DMS153 (cell line): ENCODE measurements at regions not wholly inside any gene's neighbourhood (a gene's known extent, or its start where the extent isn't known, plus 50 kb on each side); places are given as distances from the start of the nearest gene placed in this dataset.
A peak's percentile ranks its signal among the peaks of the same experiment; 100 is the strongest.
"Not testable (repeated sequence)": the region's sequence is repeated elsewhere in the genome, so short reads cannot be mapped to it uniquely, and the experiment has no call there.

Experiments
- DNase-seq: peaks from one replicate; lab custom pipeline; 2025; lab: John Stamatoyannopoulos, UW

DNA sequence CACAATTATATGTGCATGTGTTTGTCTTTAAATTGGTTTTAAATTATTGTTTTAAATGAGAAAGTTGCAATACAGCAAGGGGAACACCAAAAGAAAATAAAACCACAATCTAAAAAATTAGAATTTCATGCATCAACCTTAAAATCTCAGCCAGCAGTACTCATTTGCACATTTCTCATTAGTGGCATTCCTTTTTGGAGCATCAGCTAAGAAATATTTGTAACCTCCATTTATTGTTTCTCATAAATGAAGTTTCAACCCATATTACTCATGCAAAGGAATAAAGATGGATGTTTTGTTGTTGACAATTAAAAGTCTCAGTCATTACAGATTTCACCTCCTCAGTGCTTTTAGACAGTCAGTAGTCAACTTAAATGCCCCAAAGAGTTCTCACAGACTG, 160.1 kb downstream of the TBX15 start:
- DNase-seq, result no peak

DNA sequence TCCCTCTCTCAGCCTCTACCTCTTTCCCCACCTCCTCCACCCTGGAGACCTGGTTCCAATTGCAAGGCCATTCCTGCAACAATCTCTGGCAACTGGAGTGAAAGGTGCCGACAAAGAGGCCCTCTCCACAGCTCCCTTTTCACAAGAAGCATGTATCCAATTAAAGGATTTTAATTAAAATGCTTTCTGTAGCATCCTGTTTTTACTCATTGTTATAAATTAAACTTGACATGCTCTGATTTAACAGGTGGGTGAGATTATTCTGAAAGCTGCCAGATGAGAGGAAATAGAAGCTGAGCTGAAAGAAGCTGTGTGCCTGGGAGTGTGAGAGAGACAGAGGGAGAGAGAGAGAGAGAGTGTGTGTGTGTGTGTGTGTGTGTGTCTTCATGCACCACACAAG, 160.5 kb downstream of the TBX15 start:
- DNase-seq, result no peak

DNA sequence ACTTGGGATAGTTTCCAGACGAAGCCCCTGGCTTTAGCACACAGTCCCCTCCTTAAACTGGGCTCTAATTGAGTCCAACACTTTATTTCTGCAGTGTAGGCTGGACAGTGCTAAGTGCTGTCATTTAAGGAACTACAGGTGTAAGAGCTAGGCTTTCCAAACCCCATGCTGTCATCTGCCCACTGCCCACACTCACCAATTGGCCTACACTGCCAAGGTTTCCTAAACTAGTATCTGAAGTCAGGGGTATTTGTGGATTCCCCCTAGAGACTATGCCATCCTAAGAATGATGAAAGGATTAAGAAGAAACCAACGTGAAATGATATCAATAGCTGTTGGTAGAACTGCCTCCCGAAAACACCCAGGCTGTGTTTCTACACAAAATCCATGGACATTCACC, 160.9 kb downstream of the TBX15 start:
- DNase-seq, result no peak

DNA sequence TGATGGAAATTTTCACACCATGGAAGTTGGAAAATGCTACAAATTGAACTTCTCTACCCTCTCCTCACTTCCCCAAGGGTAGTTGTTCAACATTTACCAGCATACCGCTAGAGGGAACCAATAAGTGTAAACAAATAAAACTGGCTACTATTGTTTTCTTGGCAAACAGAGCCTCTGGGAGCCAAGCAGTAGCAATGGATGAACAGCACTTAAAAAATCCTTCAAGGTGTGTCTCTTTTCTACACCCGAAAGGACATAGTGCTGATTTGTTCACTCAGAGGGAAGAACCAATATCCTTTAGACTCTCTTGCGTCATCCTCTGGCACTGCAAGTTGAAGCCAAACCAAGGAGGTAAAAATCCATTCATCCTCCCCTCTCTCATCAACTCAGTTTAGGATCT, 161.5 kb downstream of the TBX15 start:
- peak; percentile 15 for DNase-seq

DNA sequence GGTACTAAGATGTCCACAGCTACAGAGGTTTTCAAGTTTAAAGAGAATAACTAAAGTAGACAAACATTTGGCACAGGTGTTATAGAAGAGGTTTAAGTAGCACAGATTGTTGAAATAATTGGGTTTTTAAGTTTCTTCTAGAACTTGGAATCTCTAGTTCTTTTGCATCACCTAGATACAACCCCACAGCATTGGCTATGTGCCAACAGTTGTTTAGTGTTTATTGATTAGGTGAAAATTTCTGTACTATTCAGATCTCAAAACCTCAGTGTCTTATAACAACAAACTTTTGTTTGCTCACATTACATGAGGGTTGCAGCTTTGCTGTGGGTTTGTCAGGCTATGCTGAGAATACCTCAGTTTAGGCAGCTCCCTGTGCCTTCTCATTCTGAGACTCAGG, 162.5 kb downstream of the TBX15 start:
- DNase-seq, result no peak

DNA sequence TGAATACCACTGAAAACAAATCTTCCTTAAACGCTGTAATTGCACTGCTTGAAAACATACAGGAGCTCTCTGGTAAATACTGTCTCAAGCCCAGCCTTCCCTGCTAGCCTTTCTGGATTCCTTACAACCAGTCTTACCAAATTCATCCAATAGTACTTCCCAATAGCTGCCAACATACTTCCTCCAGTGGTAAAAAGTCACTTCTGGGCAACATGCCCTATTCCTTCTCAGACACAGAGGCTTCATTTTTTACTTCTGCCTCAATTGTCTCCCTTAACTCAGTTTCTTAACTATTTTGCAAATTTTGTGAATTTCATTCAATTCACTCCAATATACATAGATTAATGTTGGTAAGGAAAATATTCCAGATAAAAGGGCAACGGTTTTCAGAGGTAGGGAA, 166.3 kb downstream of the TBX15 start:
- no peak for DNase-seq

DNA sequence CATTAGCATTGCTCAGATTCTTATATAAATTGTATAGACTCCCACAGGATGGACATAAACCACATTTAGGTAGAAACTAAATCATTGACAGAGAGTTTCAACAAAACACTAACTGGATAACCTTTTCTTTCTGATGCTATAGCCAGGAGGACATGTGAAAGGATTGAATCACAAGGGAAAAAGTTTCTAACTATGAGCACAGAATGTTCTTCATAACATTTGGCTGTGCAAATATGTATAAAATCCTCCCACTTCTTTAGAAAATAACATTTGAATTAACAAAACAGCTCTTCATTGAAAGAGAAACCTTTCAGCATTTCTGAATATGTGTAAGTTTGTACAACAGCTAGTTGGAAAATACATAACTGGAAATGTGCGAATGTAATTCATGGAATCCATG, 167.3 kb downstream of the TBX15 start:
- no peak for DNase-seq

DNA sequence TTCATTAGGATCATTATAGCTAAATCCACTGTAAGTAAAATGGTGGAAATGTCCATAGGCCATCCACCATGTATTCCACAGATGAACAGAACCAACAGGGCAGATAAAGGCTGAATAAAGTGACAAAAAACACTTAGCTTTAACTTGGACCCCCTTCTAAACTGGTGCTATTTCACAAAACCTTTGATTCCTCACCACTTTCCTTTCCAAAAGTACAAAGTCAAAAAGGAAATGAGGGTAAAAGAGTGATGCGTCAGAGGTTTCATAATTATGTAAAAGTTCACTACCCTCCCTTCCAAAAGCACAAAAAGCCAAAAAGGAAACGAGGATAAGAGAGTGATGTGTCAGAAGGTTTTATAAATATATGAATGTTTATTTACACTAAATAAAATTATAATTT, 172.2 kb downstream of the TBX15 start:
- DNase-seq, result no peak

DNA sequence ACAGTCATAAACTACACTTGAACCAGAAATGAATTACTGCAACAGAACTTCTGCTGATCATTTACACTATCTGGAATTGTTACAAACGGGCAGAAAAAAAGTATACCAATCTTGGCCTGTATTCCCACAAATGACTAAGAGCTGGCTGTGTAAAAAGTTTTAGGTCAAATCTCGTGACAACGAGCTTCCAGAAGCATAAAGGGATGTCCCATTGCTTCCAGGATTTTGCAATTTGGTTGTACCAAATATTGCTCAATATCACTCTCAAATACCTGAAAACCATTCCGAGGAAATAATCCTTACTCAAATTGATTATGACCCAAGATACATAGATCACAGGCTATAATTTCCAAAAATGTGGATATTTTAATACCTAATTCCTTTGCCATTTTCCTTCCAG, 175.6 kb downstream of the TBX15 start:
- no peak for DNase-seq

DNA sequence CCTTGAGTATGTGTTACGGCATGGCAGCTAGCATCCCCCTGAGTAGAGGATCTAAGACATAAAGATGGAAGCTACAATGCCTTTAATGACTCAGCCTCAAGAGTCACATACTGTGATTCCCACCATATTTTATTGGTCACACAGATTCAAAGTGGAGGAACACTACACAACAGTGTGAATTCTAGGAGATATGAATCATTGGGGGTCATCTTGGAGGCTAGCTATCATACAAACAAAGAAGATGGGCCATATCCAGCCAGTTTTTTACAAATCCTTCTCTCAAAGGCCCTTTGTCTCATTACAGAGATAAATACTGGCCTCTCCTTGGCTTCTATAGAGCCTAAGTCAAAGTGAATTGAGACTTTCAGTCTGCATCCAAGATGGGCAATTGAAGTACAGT, 177.0 kb downstream of the TBX15 start:
- no peak for DNase-seq

DNA sequence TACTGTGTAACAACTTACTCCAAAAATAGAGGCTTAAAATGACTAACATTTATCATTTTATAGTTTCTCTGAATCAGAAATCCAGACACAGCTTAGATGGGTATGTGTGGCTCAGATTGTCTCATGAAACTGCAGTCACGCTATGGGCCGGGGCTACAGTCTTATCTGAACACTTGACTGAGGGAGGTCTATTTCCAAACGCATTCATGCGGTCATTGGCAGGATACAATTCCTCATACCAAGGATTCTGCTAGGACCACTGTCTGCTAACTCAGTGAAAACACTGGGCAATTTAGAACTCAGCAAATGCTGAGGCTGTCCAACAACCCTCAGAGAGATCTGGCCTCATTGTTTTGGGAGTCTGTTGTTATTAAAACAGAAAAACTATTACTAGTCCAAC, 178.6 kb downstream of the TBX15 start:
- no peak for DNase-seq

DNA sequence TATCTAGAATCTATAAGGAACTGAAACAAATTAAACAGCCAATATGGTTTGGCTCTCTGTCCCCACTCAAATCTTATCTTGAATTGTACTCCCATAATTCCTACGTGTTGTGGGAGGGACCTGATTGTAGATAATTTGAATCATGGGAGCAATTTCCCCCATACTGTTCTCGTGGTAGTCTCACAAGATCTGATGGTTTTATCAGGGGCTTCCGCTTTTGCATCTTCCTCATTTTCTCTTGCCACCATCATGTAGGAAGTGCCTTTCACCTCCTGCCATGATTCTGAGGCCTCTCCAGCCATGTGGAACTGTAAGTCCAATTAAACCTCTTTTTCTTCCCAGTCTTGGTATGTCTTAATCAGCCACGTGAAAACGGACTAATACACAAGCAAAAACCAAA, 185.0 kb downstream of the TBX15 start:
- DNase-seq, result not testable (repeated sequence)

DNA sequence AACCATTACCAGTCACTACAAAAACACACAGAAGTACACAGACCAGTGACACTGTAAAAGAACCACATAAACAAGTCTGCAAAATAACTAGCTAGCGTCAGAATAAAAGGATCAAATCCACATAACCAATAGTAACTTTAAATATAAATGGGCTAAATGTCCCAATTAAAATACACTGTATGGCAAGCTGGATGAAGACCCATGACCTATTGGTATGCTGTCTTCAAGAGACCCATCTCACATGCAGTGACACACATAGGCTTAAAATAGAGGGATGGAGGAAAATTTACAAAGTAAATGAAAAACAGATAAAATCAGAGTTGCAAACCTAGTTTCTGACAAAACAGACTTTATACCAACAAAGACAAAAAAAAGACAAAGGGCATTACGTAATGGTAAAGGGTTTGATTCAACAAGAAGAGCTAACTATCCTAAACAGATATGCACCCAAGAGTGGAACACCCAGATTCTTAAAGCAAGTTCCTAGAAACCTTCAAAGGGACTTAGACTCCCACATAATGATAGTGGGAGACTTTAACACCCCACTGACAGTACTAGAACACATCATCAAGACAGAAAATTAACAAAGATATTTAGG, 196.9 kb downstream of the TBX15 start:
- no peak for DNase-seq

DNA sequence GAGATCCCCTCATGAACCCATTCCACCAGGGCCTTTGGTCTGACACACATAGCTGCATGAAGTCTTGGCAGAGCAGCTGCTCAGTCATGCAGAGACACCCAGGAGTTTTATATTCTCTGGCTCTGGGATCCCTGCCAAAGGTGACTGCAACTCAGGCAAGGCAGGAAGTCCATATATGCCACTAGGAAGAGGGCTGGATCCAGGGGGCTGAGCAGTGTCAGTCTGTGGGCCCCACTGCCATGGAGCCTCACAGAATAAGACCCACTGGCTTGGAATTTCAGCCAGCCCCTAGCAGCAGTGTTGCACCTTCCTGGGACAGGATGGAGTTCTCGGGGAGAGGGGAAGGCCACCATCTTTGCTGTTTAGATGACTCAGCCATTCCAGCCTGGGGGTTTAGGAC, 199.7 kb downstream of the TBX15 start:
- peak; percentile 83 for DNase-seq

DNA sequence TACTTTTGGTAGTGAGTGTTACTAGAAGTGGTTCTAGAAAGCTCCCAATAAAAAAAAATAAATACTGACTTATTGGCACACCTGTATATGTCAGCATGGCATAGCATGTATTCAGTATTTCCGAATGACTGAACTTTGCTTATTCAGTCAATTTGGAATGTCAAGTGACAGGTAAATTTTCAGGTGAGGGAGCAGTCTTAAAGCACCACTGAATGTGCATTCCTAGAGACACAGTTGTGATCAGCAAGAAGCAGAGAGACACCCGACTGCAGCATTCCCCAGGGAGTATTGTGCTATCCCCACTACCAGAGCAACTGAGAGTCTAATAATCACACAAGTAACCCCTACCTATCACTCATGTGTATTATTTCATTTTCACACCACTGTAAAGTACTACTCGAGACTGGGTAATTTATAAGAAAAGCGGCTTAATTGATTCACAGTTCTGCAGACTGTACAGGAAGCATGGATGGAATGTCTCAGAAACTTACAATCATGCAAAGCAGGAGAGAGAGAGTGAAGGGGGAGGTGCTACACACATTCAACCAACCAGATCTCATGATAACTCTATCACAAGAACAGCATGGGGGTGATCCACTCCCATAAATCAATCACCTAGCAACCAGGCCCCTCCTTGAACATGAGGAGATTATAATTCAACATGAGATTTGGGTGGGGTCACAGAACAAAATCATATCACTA, 201.5 kb downstream of the TBX15 start:
- DNase-seq, result no peak

DNA sequence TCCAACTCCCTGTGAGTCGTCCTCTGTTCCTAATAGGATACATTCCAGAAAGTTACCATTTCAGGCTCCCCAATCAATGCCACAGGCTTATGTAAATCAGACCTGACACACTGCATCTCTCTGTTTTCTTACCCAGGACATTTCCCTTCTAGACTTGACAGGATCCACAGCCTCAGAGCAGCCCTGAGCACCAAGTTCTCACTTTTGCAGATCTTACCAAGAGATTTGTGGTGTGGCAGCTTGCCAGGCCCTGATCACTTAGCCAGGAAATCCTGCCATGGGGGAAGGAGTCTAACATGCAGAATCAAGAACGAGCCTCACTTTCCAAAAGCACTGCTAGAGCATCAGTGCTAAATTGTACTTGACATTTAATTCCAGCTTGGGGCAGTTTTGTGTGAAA, 202.9 kb downstream of the TBX15 start:
- DNase-seq, result no peak

DNA sequence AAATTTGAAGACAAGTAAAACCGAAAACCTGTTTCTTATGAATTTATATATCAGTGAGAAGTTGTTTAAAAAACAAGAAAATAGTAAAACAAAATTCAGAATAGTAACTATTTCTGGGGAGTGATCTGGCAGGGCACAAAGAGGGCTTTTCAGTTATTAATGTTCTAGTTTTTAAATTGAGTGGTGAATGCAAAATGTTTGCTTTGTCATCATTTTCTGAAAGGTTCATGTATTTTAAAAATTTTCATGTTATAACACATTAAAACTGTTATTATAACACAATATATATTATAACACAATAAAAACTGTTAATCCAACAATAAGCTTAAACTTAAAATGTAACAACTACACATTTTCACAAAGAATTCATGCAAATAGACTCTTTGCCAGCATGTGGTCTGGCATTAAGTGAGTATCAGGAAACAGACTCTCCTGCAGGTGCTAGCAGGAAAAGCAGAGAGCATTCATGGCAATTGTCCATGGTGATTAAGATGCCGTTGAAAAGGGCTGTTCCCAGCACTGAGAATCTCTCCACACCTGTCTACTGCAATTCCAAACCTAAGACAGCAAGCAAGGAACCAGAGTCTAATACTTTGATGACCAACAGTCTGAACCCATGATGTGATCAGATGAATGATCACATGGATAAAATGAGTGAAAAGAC, 204.9 kb downstream of the TBX15 start:
- peak; percentile 73 for DNase-seq

DNA sequence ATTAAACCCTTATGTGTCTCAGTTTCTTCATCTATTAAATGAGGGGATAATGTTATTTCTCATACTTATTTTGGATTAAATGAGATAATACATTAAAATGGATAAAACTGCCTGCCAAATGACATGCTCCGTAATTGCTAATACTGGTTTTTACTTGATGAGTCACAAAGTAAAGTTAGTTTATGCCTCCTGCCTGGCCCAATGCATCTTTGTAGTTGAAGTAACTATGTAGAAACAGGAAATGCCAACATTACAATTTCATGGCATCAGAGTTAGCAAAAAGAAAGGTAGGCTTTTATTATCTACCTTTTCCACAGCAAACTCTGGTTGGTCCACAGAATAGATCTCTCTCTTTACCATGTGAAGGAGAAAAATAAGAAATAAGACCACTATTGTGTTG, 214.5 kb downstream of the TBX15 start:
- no peak for DNase-seq

DNA sequence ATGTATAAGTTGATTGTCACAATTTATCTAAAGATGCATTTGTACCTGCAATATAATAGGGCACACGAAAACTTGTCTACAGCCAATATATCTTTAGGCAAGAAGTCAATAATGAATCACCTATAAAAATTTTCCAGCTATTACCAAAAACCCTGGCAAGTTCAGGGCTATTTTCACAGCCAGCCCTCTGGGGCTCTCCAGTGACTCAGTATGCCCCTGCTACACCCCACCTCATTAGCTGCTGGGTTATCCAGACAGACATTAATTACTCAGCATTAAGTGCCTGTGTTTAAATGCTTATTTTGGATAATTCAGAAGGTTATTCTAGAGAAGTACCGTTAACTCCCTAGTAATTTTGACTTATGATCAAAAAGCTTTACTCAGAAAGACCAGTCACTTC, 220.2 kb downstream of the TBX15 start:
- DNase-seq, result no peak

DNA sequence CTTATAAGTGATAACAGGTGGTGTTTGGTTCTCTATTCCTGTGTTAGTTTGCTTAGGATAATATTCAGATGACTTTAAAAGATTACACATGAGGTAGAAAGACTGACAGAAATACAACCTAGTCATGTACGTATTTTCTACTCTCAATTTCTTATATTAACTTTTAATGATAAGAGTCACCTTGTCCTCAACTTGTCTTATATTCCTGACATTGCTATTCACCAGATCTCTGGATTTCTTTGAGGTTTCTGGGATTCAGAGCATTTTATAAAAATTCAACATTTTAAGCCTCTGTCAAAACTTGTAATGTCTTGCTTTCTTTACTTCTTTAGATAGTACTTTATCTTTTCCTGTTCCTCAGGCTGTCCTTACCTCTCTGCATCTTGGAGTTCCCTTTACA, 234.2 kb downstream of the TBX15 start:
- no peak for DNase-seq

DNA sequence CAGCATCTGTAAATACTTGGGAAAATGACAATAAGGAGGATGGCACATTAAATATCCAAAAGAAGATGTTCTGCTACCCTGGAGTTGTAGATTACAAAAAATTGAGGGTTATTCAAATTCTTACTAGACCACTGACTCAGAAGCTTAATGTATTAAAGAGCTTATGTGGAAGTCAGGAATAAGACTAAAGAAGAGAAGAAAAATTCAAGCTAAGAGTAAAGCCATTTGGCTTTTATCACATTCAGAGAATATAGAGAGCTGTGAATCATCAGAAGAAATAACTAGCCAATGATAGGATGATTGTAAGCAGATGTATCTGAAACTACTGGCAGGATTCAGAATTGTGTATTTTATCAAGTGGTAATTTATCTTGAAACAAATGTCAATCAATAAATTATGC, 237.0 kb downstream of the TBX15 start:
- no peak for DNase-seq

DNA sequence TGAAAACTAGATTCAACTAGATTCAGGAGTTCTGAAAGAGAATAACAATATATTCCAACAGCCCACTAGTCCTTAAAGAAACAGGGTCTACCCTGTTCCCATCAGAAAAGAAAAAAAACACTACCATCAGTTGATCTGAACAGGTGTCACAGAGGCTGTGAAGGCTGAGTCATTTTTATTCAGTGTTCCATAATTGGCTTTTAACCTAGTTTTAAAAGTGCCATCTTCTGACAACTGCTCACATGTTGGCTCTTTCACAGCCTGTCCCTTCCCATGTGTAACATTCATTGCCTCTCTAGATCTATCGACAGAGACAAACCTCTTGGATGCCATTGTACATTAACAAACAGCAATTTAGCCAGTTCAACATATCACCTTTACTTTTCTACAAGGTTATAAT, 243.7 kb downstream of the TBX15 start:
- DNase-seq, result no peak

DNA sequence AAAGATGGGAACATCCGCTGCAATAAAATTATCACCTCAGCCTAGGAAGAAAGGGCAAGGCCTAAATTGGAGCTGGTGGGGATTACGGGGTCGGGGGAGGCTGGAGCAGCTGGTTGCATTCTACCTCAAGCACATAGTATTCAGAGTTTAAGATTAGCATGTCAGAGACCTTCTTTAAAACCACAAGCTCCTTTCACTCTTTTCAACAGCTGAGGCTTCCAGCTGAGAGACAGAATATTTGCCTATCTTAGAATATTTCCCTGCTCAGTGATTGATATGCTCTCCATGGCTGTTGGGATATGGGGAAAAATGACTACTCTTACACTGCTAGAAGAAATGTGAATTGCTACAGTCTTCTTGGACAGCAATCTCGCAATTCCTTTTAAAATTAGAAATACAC, 248.6 kb downstream of the TBX15 start:
- DNase-seq, result no peak

DNA sequence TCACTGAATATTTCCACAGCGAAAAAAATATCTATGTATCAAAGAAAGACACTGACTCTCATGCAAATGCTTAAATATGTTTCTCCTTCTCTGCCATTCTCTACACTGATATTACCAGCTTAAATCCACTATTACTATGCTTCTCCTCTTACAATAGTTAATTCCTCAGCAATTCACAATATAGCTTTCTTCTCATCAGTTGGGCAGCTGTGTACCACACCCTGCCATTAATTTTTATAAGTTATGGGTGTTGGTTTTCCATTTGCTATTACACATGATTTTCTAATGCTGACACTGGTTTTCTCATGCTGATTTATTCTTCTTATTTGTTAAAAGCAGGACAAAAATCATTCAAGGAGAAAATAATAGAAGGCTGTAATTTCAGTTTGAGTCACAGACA, 251.8 kb downstream of the TBX15 start:
- DNase-seq, result no peak
